Endodermal cell (in vitro differentiated cells): ENCODE measurements at regions not wholly inside any gene's neighbourhood (a gene's known extent, or its start where the extent isn't known, plus 50 kb on each side); places are given as distances from the start of the nearest gene placed in this dataset.

Experiments
- DNase-seq: peaks from one replicate; pipeline ENCODE4 v3.0.0-alpha.2; 2017
- H3K27ac ChIP-seq: 2 replicates; pipeline ENCODE4 v1.5.1; 2013; ENCODE audit warnings: mild to moderate bottlenecking, low read depth, low read length, moderate library complexity
- H3K27me3 ChIP-seq: 2 replicates; pipeline ENCODE4 v1.6.1; 2013; ENCODE audit warnings: mild to moderate bottlenecking, low read length, moderate library complexity; ENCODE audit not compliant: insufficient read depth, control insufficient read depth, poor library complexity, severe bottlenecking
- H3K36me3 ChIP-seq: 2 replicates; pipeline ENCODE4 v1.7.0; 2013; ENCODE audit warnings: mild to moderate bottlenecking, low read length, moderate library complexity; ENCODE audit not compliant: control insufficient read depth, insufficient read depth
- H3K4me1 ChIP-seq: one replicate; pipeline ENCODE4 v1.7.0; 2013; ENCODE audit warnings: low read length; ENCODE audit not compliant: control insufficient read depth, insufficient read depth
- H3K4me3 ChIP-seq: 2 replicates; pipeline ENCODE4 v1.5.1; 2013; ENCODE audit warnings: mild to moderate bottlenecking, low read length, moderate library complexity
- H3K9ac ChIP-seq: 2 replicates; pipeline ENCODE4 v1.6.1; 2013; ENCODE audit warnings: mild to moderate bottlenecking, low read length, moderate library complexity; ENCODE audit not compliant: poor library complexity, severe bottlenecking; ENCODE audit errors: extremely low read depth
- H3K9me3 ChIP-seq: 2 replicates; pipeline ENCODE4 v1.6.1; 2013; ENCODE audit warnings: mild to moderate bottlenecking, low read length, moderate library complexity; ENCODE audit not compliant: control insufficient read depth
- H3K27ac Mint-ChIP-seq: 2 replicates; pipeline ENCODE4 v1.8.0; 2020; ENCODE audit warnings: mixed read lengths
- H3K27me3 Mint-ChIP-seq: 2 replicates; pipeline ENCODE4 v1.8.0; 2021; ENCODE audit warnings: mild to moderate bottlenecking, mixed read lengths; ENCODE audit not compliant: insufficient read depth
- H3K36me3 Mint-ChIP-seq: 2 replicates; pipeline ENCODE4 v1.8.0; 2020; ENCODE audit warnings: low read depth, mixed read lengths
- H3K4me1 Mint-ChIP-seq: 2 replicates; pipeline ENCODE4 v1.8.0; 2020; ENCODE audit warnings: mixed read lengths
- H3K4me3 Mint-ChIP-seq: 2 replicates; pipeline ENCODE4 v1.8.0; 2020; ENCODE audit warnings: mild to moderate bottlenecking, moderate library complexity, mixed read lengths
- H3K9me3 Mint-ChIP-seq: 2 replicates; pipeline ENCODE4 v1.8.0; 2020; ENCODE audit warnings: mild to moderate bottlenecking, mixed read lengths
- WGBS, 2 experiments: methylation state at CpG; one replicate each; pipeline versions ENCODE4 v1.1.5 to v1.1.7; 2013; ENCODE audit warnings: missing lambda C conversion rate in 2 of 2, mixed read lengths in 1 of 2; ENCODE audit not compliant: insufficient coverage in 1 of 2, insufficient read length in 1 of 2; 5-methylcytosine and 5-hydroxymethylcytosine counted together
- TF ChIP-seq, protein P1 (sequence below): fragments of 200-600 bp; sonication (generic); conservative IDR thresholded peaks from 2 replicates; pipeline ENCODE4 v1.5.0; 2021; ENCODE audit warnings: antibody characterized with exemption, mild to moderate bottlenecking

DNA sequence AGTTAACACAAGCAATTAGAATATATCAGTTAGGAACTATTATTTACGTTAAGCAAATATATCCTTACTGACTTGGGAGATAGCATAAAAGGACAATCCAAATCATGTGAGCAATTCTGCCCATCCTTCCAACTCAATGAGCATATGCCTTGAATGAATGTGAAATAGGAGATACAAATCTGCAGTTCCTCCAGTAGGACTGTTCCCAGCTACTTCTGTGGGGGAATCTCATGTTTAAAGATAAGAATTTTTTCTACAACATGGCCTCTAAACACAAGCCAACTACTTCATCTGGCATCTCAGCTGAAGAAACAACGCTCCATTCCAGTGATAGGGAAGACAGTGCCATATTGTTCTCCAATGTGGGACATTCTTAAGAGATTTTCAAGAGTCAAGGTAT lies 110.7 kb upstream of the NIPBL start:
- Histone ChIP-seq H3K9ac (no peak overlapping the region), H3K36me3 (no peaks in the 10 kb centered on the region), H3K4me1 (no peaks in the 10 kb centered on the region), H3K27ac (no peak overlapping the region), H3K27me3 (peaks cover 13% of the 10 kb centered on the region), H3K9me3 (peaks cover 10% of the 10 kb centered on the region), H3K4me3 (no peak overlapping the region)
- no peak overlapping the region for H3K27ac Mint-ChIP-seq
- no peak for DNase-seq
- H3K9me3 Mint-ChIP-seq, result peaks cover 6% of the 10 kb centered on the region
- WGBS, 2 experiments, result 86 to 90% methylated on average over 1 to 2 of the region's 2 CpGs
- peaks cover 8% of the 10 kb centered on the region for H3K27me3 Mint-ChIP-seq
- TF ChIP-seq, protein P1, sequence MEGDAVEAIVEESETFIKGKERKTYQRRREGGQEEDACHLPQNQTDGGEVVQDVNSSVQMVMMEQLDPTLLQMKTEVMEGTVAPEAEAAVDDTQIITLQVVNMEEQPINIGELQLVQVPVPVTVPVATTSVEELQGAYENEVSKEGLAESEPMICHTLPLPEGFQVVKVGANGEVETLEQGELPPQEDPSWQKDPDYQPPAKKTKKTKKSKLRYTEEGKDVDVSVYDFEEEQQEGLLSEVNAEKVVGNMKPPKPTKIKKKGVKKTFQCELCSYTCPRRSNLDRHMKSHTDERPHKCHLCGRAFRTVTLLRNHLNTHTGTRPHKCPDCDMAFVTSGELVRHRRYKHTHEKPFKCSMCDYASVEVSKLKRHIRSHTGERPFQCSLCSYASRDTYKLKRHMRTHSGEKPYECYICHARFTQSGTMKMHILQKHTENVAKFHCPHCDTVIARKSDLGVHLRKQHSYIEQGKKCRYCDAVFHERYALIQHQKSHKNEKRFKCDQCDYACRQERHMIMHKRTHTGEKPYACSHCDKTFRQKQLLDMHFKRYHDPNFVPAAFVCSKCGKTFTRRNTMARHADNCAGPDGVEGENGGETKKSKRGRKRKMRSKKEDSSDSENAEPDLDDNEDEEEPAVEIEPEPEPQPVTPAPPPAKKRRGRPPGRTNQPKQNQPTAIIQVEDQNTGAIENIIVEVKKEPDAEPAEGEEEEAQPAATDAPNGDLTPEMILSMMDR, result no peak
- H3K4me3 Mint-ChIP-seq, result no peak overlapping the region
- H3K36me3 Mint-ChIP-seq, result no peaks in the 10 kb centered on the region
- H3K4me1 Mint-ChIP-seq, result no peaks in the 10 kb centered on the region

DNA sequence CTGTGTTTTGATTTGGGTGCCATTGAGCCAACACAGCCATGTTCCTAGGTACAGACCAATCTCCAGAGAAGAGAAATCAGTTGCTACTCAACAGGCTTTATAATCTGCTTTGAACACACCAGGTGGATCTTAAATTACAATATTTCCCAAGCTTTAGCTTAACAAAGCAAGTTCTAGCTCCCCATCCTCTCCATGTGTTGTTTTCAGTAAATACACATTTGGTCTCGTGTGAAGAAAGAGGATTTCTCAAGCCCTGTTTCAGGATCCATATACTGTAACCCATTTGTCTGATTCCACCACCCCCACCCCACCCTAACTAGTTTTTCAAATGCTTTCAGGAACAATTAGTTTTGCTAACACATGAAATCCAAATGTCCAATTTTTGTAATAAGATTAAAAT lies 109.6 kb upstream of the NIPBL start:
- H3K4me1 Mint-ChIP-seq, result no peaks in the 10 kb centered on the region
- Histone ChIP-seq H3K4me1 (no peaks in the 10 kb centered on the region), H3K27me3 (peaks cover 10% of the 10 kb centered on the region), H3K27ac (no peak overlapping the region), H3K4me3 (no peak overlapping the region), H3K9ac (no peak overlapping the region), H3K9me3 (peaks cover 10% of the 10 kb centered on the region), H3K36me3 (no peaks in the 10 kb centered on the region)
- no peak for DNase-seq
- TF ChIP-seq, protein P1, result no peak
- H3K4me3 Mint-ChIP-seq, result no peak overlapping the region
- H3K27ac Mint-ChIP-seq, result no peak overlapping the region
- H3K36me3 Mint-ChIP-seq, result no peaks in the 10 kb centered on the region
- H3K27me3 Mint-ChIP-seq, result peaks cover 5% of the 10 kb centered on the region
- 82 to 95% methylated on average over 1 of the region's 1 CpG for WGBS, 2 experiments
- peaks cover 8% of the 10 kb centered on the region for H3K9me3 Mint-ChIP-seq

DNA sequence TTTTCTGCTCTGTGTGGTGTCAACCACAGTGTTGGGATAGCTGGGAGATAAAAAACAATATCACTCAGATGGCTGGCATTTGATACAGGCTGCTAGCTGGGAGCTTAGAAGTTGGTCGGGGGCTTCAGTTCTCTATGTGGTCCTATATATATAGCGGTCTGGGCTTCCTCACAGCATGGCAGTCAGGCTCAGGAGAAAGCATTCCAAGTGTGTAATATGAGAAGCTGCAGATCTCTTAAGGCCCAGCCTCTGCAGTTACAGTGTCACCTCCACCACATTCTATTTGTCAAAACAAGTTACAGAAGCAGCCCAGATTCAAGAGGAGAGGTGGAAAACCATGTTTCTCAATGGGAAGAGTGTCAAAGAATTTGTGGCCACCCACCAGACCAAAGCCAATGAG lies 108.1 kb upstream of the NIPBL start:
- WGBS, 2 experiments, result 71 to 96% methylated on average over 1 to 2 of the region's 2 CpGs
- Histone ChIP-seq H3K9me3 (peaks cover 10% of the 10 kb centered on the region), H3K36me3 (no peaks in the 10 kb centered on the region), H3K4me3 (no peak overlapping the region), H3K27me3 (no peaks in the 10 kb centered on the region), H3K4me1 (no peaks in the 10 kb centered on the region), H3K9ac (no peak overlapping the region), H3K27ac (no peak overlapping the region)
- TF ChIP-seq, protein P1, result no peak
- Mint-ChIP-seq H3K27ac (no peak overlapping the region), H3K27me3 (peaks cover 3% of the 10 kb centered on the region), H3K4me3 (no peak overlapping the region), H3K4me1 (no peaks in the 10 kb centered on the region), H3K36me3 (no peaks in the 10 kb centered on the region), H3K9me3 (peaks cover 8% of the 10 kb centered on the region)
- no peak for DNase-seq
